Activated naive CD4-positive, alpha-beta T cell treated with anti-CD3 and anti-CD28 coated beads, Interleukin-2, amount 50 U/mL, for 72 hours (primary cell): ENCODE measurements at regions not wholly inside any gene's neighbourhood (a gene's known extent, or its start where the extent isn't known, plus 50 kb on each side); places are given as distances from the start of the nearest gene placed in this dataset.
"Not testable (repeated sequence)": the region's sequence is repeated elsewhere in the genome, so short reads cannot be mapped to it uniquely, and the experiment has no call there.

ENCODE experiments used
- ATAC-seq, 2 donors: fragments of 150-1000 bp; cut with Tn5 transposase; 2 replicates each; pipeline ENCODE4 v1.10.0; 2021; ENCODE audit warnings: mild to moderate bottlenecking in 2 of 2, moderate library complexity in 2 of 2
- DNase-seq, 2 donors: peaks; one replicate each; pipeline ENCODE4 v3.0.0; 2021 to 2022; ENCODE audit warnings: low spot score in 2 of 2
- H3K27ac Mint-ChIP-seq, 2 donors: one replicate each; pipeline ENCODE4 v1.8.0; 2022; ENCODE audit warnings: mild to moderate bottlenecking in 2 of 2, mixed read lengths in 2 of 2
- H3K36me3 Mint-ChIP-seq, 2 donors: one replicate each; pipeline ENCODE4 v1.8.0; 2022; ENCODE audit warnings: mixed read lengths in 2 of 2
- H3K9me3 Mint-ChIP-seq, 2 donors: one replicate each; pipeline ENCODE4 v1.8.0; 2022; ENCODE audit warnings: mixed read lengths in 2 of 2

DNA sequence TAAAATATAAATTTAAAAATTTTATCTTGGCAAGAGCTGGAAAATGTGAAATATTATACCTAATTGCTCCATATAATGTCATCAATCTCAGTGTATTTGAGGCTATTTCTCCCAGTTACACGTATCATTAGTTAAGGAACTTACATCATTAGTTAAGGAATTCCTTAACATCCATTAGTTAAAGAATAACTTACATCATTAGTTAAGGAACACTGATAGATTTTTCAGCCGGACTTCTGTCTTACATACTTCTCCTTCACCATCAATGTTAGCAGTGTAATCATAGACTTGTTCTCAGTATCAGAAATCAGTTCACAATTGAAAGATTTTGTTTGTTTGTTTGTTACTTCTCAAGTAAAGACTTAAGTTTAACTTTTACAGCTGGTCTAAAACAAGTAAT lies 524.4 kb upstream of the CHD1 start:
- DNase-seq (no peak), ATAC-seq (no peak)
- Mint-ChIP-seq H3K9me3 (no peaks in the 10 kb centered on the region), H3K27ac (no peak overlapping the region), H3K36me3 (no peaks in the 10 kb centered on the region)

DNA sequence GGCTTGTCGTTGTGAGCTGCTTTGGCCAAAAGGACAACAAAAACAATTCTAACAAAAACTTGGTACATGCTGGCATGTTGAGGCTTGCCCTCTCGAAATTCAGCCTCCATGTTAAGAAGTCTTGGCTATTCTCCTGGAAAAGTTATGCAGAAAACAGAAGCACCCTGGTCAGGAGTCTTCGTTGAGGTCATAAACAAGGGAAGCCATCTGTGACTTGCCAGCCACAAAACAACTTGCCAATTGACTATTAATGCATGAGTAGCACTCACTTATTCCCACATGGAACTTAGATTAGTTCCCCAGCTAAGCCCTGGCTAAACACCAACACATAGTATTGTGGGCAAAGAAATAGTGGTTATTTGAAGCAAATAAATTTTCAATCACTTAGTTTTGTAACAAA lies 521.0 kb upstream of the CHD1 start:
- Mint-ChIP-seq H3K9me3 (no peaks in the 10 kb centered on the region), H3K27ac (no peak overlapping the region), H3K36me3 (no peaks in the 10 kb centered on the region)
- ATAC-seq, result no peak
- DNase-seq, result no peak

DNA sequence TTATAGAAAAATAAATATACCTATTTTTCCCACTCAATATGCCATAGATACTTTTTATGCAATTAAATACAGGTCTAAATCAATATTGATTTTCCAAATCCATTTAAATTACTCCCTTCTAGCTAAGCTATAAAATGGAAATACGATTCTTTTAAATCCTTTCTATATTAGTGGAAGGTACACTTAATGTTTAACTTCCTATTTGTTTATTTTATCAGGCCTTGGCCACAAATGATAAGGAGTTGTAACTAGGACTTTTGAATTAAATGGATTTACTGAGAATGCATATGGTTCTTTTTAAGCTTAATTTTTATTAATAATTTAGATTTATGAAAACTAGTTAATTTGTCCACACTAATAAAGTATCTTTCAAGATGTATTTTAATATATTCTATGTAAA lies 517.0 kb upstream of the CHD1 start:
- no peak overlapping the region for H3K27ac Mint-ChIP-seq
- ATAC-seq, result no peak
- no peak for DNase-seq
- H3K9me3 Mint-ChIP-seq, result no peaks in the 10 kb centered on the region
- no peaks in the 10 kb centered on the region for H3K36me3 Mint-ChIP-seq

DNA sequence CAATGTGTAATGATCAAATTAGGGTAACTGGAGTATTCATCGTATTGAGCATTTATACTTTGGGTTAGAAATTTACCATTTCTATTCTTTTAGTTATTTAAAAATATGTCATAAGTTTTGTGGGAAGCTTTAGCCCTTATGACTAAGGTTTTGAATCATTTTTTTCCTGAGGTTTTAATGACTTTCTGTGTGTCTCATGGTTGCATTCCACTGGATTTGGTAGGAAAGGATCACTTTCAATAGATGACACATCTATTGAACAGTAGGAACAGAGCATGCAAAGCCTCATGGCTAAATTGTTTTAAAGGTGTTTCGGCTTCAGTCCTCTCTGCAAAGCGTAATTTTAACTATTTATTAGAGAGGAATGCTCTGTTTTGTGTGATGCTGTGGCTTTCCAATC lies 512.4 kb upstream of the CHD1 start:
- H3K36me3 Mint-ChIP-seq, result no peaks in the 10 kb centered on the region
- H3K27ac Mint-ChIP-seq, result no peak overlapping the region
- DNase-seq, result no peak
- ATAC-seq, result no peak
- no peaks in the 10 kb centered on the region for H3K9me3 Mint-ChIP-seq

DNA sequence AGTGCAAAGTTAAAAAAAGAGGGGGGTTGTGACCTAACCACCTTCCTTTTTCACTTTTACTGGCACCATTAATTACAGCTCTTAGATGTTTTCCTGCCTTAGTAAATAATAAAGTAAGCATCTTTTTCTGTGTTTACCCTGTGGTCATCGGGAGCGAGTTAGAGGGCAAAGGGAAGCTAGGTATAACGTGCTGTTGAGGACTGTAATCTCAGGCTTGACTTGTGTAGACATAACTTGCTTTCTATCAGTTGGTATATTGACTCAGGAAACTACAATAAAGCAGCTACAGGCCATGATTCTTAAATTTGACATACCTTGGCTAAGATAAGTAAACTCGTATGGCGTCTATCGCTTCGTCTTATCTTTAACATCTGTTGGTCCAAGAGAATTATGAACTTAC lies 509.8 kb upstream of the CHD1 start:
- Mint-ChIP-seq H3K36me3 (no peaks in the 10 kb centered on the region), H3K27ac (no peak overlapping the region), H3K9me3 (no peaks in the 10 kb centered on the region)
- no peak for DNase-seq
- no peak for ATAC-seq

DNA sequence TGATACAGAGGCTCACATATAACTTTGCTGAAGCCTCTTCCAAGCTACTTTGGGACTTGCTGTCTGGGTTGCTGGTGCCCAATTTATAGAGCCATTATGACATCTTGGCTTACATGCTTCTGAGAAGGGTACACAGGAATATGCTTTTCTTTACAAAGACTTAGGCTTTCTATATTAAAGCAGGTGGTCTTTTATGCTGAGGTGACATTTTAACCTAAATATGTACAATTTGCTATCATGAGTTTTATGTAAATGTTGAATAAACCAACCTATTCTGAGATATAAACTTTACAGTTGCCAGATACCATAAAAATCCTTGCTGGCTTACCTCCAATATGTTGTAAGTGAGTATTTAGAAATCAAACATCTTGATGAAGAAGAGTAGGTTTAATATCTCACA lies 509.2 kb upstream of the CHD1 start:
- no peaks in the 10 kb centered on the region for H3K36me3 Mint-ChIP-seq
- no peak overlapping the region for H3K27ac Mint-ChIP-seq
- no peaks in the 10 kb centered on the region for H3K9me3 Mint-ChIP-seq
- ATAC-seq (no peak), DNase-seq (no peak)

DNA sequence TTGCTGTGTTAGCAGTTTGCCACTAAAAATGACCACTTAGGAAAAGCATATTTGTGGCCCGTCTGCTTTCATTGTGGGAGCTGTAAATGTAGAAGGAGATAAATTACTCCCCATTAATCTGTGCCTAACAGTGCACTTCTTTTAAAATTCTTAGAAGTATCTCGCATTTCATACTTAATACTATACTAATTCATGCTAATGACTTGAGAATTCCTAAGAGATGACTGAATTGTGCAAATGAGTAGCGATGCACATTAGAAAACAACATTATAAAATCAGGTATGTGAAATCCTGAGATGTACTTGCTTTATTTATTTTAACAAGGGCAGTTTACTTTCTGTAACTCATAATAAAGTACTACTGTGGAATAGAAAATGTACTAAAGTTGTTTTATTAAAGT lies 494.6 kb upstream of the CHD1 start:
- not testable (repeated sequence) for H3K36me3 Mint-ChIP-seq, H3K27ac Mint-ChIP-seq, H3K9me3 Mint-ChIP-seq, DNase-seq, ATAC-seq

DNA sequence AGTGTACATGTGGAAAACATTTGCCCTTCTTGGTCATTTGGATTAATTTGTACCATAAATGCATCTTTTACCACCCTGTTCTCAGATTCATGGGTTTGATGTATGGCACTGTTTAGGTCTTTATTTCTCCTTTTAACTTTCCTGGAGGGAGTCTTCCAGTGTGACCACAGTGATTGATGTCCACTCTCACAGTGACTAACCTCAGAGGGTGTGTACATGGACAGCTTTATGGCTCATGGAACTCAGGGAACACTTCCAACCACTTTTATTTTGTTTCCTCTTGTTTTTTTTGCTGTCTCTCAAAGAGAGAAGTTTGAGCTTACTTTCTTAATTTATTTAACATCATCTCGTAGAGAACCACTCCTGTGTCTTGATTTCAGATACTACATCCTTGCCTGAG lies 489.8 kb upstream of the CHD1 start:
- H3K9me3 Mint-ChIP-seq, ATAC-seq, DNase-seq, H3K27ac Mint-ChIP-seq, H3K36me3 Mint-ChIP-seq: not testable (repeated sequence)

DNA sequence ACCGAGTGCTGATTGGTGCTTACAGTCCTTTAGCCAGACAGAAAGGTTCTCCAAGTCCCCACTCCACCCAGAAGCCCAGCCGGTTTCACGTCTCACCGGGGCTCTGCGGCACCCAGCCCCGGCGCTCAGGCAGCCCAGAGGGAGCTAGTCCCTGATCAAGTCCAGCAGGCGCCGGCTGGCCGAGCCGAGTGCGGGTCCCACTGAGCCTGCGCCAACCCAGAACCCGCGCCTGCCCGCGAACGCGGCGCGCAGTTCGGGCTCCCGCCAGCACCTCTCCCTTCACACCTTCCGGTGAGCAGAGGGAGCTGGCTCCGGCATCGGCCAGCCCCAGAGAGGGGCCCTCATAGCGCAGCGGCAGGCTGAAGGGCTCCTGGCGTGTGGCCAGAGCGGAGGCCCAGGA lies 481.6 kb upstream of the CHD1 start:
- H3K9me3 Mint-ChIP-seq, H3K27ac Mint-ChIP-seq, H3K36me3 Mint-ChIP-seq, ATAC-seq: not testable (repeated sequence)
- peak in 1 of 2 donors; percentile 54 for DNase-seq

DNA sequence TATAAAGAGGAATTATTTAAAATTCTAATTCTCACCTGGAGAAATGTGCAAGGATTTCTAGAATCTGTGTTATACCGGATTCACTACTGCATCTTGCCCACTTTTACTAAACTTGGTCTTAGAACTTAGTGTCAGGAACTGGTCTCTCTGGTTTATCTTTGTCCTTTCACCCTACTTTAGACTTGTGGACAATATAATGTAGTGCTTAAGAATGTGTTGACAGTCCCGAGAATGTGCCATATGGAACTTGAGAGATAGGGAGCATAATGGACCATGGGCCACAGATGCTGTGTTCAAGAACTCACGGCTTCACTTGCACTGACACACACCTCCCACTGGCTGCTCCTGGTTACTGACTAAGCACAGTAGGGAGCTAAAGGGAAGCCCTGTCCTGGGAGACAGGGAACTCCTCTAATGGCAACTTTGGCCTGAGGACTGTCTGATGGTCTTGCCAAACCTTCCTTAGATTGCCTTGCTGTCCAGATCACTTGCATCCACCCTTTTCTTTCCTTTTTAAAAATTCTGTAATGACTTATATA lies 476.0 kb upstream of the CHD1 start:
- not testable (repeated sequence) for H3K27ac Mint-ChIP-seq, DNase-seq, H3K9me3 Mint-ChIP-seq, H3K36me3 Mint-ChIP-seq, ATAC-seq

DNA sequence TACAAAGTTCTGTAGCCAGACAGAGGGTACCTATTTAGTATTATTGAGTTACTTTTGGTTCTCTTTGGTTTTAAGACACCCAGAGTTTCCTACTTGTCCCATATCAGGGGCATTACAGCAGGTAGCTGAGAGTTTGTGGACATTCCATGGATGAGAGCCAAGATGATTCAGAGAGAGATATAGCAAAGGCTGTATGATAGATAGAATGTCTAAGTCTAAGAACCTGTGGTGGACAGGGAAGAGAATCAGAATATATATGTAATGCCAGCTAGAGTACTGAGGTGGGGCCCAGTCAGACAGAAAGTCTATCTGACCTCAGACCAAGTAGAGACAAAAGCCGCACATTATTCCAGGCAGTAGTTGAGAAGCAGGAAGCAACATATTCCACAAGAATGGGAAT lies 471.8 kb upstream of the CHD1 start:
- H3K27ac Mint-ChIP-seq, DNase-seq, ATAC-seq, H3K36me3 Mint-ChIP-seq, H3K9me3 Mint-ChIP-seq: not testable (repeated sequence)

DNA sequence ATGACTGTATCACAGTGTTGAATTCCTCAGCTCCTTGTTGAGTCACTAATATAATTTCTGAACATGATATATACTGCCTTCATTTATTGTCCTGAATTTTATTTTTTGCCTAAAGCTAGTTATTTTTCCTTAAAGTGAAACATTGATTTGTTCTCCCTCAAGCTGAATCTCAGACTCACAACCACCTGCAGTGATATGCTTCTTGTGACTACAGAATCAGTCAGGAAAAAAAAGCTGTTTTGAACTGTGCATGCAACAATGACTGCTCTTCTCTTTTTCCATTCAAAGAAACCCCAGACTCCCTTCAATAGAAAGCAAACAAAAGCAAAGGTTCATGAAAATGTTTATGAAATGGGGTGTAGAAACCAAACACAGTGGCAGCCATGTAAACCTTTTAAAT lies 470.2 kb upstream of the CHD1 start:
- peaks cover 4 to 5% of the 10 kb centered on the region in 2 donors for H3K9me3 Mint-ChIP-seq
- no peak for ATAC-seq
- no peak for DNase-seq
- H3K36me3 Mint-ChIP-seq, result no peaks in the 10 kb centered on the region
- no peak overlapping the region for H3K27ac Mint-ChIP-seq

DNA sequence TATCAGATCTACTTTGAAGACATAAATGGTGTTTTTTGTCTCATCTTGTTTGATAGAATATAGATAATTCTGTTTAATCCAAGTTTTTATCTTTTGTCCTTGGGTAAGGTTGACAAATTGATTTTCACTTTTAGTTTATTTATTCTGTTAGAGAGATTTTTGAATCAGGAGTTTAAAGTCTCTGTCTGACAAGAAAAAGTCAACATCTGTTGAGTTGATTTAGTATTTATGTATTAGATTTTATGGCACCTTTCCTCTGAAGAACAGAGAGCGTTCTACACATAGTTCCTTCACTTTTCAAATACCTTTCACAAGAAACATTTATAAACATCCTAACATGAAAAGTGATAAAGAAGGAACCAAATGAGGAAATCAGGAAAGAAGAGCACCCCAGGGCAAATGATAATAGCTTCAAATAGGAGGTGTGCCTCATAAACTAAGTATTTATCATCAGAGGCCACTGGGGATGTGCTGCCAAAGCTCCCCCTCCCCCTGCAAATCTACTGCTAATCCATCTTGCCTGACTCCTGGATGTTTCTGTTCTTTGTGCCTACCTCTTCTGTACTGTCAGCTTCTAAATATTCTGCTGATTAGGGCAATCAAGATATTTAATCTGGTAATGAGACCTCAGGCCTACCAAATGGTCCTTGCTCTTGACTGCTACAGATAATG lies 457.7 kb upstream of the CHD1 start:
- DNase-seq (no peak), ATAC-seq (no peak)
- Mint-ChIP-seq H3K36me3 (no peaks in the 10 kb centered on the region), H3K27ac (no peak overlapping the region), H3K9me3 (no peaks in the 10 kb centered on the region)

DNA sequence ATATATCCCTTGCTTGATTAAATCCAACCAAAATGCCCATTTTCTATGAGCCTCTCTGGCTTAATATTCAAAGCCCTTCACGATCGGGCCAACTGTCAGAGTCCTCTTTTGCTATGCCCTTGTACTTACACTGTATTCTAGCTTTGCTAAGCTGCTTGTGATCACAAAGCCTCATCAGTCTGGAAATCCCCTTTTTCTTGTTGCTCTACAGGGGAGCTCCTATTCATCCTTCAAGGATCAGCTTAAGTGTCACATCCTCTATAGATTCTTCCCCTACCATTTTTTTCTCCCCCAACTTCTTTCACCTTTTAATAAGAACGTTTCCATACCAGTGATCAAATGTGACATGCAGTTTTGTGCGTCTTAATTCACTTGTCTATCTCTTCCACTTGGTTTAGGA lies 450.4 kb upstream of the CHD1 start:
- ATAC-seq (no peak), DNase-seq (no peak)
- Mint-ChIP-seq H3K27ac (no peak overlapping the region), H3K36me3 (no peaks in the 10 kb centered on the region), H3K9me3 (peaks cover 0 to 5% of the 10 kb centered on the region in 2 donors)

DNA sequence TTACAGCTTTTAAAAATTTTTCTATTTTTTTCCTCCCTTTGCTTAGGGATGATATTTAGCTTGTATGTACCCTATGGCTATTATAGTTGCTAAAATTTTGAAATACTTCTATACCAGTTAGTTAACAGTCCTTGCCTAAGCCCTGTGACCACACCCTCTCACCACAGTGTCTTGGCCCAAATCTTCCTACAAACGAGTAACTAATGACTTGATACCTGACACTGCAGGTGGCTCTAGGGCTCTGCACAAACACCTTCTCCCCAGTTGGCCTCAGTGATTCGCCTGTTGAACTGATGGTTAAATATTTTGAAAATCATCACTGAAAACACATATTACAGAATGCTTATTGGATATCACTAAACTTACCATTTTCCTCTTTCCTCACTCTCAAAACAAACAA lies 449.6 kb upstream of the CHD1 start:
- DNase-seq, result no peak
- ATAC-seq, result no peak
- peaks cover 0 to 5% of the 10 kb centered on the region in 2 donors for H3K9me3 Mint-ChIP-seq
- H3K36me3 Mint-ChIP-seq, result no peaks in the 10 kb centered on the region
- no peak overlapping the region for H3K27ac Mint-ChIP-seq

DNA sequence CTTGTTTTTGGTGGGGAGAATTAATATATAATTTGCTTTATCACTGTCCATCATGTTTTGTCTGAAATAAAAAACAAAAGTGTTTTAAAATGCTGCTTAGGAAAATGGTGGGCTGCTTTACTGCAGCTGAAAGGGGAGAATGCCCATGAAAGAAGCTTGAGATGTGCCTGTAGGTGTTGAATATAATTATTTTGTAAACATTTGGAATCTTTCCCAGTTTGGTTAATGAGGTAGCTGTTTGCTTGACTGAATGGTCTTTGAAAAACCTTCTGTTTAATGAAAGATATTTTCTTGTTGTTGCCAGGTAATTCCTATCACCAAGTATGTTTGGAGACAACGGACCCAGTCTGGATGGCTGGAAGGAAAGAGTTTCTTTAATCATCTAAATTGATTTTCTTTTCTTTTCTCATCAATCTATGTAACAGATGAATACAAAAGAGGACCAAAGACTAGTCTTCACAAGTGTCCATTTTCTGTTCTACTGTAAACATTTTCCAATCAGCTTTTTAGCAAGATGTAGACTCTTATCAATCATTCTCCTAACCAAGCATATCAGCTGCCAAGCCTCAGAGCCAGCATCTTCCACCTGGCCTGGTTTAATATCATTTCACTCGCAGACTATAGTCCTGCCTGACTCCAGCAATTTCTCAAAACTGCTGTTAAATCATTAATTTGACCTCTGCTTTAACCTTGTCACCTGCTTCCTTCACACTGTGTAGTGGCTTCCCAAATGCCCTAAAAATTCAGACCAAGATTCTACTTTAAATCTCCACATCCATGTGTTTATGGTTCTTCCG lies 441.2 kb upstream of the CHD1 start:
- no peaks in the 10 kb centered on the region for H3K9me3 Mint-ChIP-seq
- DNase-seq (no peak), ATAC-seq (no peak)
- no peak overlapping the region for H3K27ac Mint-ChIP-seq
- H3K36me3 Mint-ChIP-seq, result no peaks in the 10 kb centered on the region

DNA sequence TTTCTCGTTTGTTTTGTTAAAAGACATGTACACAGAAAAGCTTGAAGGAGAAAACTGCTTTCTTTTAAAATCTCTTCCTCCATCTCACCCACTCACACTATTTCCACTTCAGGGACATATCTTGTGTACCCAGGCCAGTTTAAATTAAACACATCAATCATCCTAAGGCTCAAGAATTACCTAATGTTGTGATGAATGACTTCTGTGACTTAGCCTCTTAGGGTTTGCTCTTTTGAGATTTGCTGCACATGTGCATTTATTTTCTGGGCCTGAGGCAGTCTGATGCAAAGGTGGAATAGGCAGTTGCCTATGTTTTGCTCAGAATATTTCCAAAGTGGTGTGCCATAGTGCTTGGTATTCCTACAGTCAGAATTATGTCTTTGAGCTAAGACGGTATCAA lies 439.9 kb upstream of the CHD1 start:
- Mint-ChIP-seq H3K9me3 (no peaks in the 10 kb centered on the region), H3K36me3 (no peaks in the 10 kb centered on the region), H3K27ac (no peak overlapping the region)
- DNase-seq, result no peak
- no peak for ATAC-seq

DNA sequence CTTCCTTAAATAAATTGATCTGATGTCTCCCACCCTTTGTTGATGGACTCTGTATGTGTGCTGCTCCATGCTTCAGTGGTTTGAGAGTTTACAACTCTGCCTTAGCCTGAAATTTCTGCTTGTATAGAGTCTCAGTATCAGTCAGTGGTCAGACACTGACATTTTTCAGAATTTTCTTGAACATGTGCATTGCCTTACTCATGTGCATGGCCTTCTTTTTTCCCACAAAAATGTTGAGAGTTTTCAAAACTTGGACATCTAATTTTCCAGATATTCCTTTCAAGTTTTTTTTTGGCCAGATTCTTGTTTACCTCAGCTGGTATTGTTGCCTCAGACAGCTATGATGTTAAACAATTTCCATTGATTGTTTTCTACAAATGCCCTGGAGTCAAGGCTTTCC lies 427.1 kb upstream of the CHD1 start:
- no peaks in the 10 kb centered on the region for H3K36me3 Mint-ChIP-seq
- no peak for ATAC-seq
- H3K27ac Mint-ChIP-seq, result no peak overlapping the region
- no peak for DNase-seq
- peaks cover 0 to 21% of the 10 kb centered on the region in 2 donors for H3K9me3 Mint-ChIP-seq
